NT2/D1 (cell line): ENCODE measurements at regions not wholly inside any gene's neighbourhood (a gene's known extent, or its start where the extent isn't known, plus 50 kb on each side); places are given as distances from the start of the nearest gene placed in this dataset.

Experiments
- SUZ12 ChIP-seq: IDR thresholded peaks from 2 replicates; pipeline ENCODE4 v1.6.1; 2011; ENCODE audit not compliant: insufficient read length, insufficient read depth; ENCODE audit errors: extremely low read depth
- YY1 ChIP-seq: IDR thresholded peaks from 2 replicates; pipeline ENCODE4 v1.6.1; 2011; ENCODE audit not compliant: insufficient read length, insufficient read depth
- ZNF274 ChIP-seq: IDR thresholded peaks from 2 replicates; pipeline ENCODE4 v1.6.1; 2011; ENCODE audit warnings: mild to moderate bottlenecking, low read depth, low read length

- TF ChIP-seq YY1 = no peak
- no peak for TF ChIP-seq SUZ12
- no peak for TF ChIP-seq ZNF274
Observed at GRCh38 chr2:33694904-33695303, 95.8 kb upstream of the FAM98A start.
